Mesothelial cell of epicardium (in vitro differentiated cells): ENCODE measurements at regions not wholly inside any gene's neighbourhood (a gene's known extent, or its start where the extent isn't known, plus 50 kb on each side); places are given as distances from the start of the nearest gene placed in this dataset.

ENCODE experiments used
- DNase-seq, 2 experiments: peaks; one replicate each; pipeline ENCODE4 v3.0.0; 2021; ENCODE audit warnings: low spot score in 2 of 2; ENCODE audit not compliant: unreplicated experiment in 2 of 2
- H3K27ac Mint-ChIP-seq: 2 replicates; pipeline ENCODE4 v1.8.0; 2021; ENCODE audit warnings: mixed read lengths
- H3K27me3 Mint-ChIP-seq: 2 replicates; pipeline ENCODE4 v1.8.0; 2021; ENCODE audit warnings: low read depth, mixed read lengths
- H3K36me3 Mint-ChIP-seq: 2 replicates; pipeline ENCODE4 v1.8.0; 2021; ENCODE audit warnings: mixed read lengths
- H3K4me1 Mint-ChIP-seq: 2 replicates; pipeline ENCODE4 v1.8.0; 2021; ENCODE audit warnings: mixed read lengths
- H3K4me3 Mint-ChIP-seq: 2 replicates; pipeline ENCODE4 v1.8.0; 2021; ENCODE audit warnings: mild to moderate bottlenecking, moderate library complexity, mixed read lengths
- H3K9me3 Mint-ChIP-seq: 2 replicates; pipeline ENCODE4 v1.8.0; 2021; ENCODE audit warnings: mixed read lengths
- TF ChIP-seq, protein P1 (sequence below): fragments of 200-600 bp; sonication (generic); IDR thresholded peaks from one replicate; pipeline ENCODE4 v1.5.0; 2021; ENCODE audit warnings: antibody characterized with exemption; ENCODE audit not compliant: unreplicated experiment

DNA sequence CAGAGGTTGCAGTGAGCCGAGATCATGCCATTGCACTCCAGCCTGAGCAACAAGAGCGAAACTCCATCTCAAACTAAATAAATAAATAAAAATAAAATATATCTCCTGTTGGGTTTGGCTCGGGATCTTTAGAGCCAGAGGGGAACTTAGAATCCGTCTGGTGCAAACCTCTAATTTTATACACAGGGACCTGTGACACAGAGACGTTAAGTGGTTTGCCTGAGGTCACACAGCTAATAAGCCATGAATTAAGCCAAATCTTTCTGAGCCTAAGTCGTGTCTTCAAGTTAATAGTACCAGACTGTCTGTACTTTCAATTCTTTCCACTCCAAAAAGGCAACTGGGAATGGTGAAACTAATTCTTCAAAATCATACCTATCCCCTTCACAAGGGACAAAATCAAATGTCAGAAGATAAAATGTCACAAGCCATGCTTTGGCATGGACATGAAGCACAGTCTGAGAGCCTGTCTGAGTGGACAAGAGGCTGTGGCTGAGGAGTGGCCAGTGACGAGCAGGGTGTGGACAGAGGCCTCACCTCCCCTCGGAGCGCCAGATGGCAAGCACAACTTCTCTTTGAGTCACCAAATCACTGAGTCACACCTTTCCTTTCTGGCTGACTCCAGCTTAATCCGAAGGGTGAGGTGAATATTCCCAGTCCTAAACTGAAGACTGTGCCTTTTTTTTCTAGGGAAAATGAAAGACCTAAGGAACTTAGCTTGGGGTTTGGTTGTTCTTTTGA lies 177.4 kb downstream of the TFAP2A start:
- H3K9me3 Mint-ChIP-seq: no peaks in the 10 kb centered on the region
- no peak overlapping the region for H3K4me3 Mint-ChIP-seq
- H3K27ac Mint-ChIP-seq: no peak overlapping the region
- DNase-seq: no peak
- TF ChIP-seq, protein P1, sequence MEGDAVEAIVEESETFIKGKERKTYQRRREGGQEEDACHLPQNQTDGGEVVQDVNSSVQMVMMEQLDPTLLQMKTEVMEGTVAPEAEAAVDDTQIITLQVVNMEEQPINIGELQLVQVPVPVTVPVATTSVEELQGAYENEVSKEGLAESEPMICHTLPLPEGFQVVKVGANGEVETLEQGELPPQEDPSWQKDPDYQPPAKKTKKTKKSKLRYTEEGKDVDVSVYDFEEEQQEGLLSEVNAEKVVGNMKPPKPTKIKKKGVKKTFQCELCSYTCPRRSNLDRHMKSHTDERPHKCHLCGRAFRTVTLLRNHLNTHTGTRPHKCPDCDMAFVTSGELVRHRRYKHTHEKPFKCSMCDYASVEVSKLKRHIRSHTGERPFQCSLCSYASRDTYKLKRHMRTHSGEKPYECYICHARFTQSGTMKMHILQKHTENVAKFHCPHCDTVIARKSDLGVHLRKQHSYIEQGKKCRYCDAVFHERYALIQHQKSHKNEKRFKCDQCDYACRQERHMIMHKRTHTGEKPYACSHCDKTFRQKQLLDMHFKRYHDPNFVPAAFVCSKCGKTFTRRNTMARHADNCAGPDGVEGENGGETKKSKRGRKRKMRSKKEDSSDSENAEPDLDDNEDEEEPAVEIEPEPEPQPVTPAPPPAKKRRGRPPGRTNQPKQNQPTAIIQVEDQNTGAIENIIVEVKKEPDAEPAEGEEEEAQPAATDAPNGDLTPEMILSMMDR: no peak
- H3K4me1 Mint-ChIP-seq: no peaks in the 10 kb centered on the region
- H3K36me3 Mint-ChIP-seq: no peaks in the 10 kb centered on the region
- H3K27me3 Mint-ChIP-seq: no peaks in the 10 kb centered on the region

DNA sequence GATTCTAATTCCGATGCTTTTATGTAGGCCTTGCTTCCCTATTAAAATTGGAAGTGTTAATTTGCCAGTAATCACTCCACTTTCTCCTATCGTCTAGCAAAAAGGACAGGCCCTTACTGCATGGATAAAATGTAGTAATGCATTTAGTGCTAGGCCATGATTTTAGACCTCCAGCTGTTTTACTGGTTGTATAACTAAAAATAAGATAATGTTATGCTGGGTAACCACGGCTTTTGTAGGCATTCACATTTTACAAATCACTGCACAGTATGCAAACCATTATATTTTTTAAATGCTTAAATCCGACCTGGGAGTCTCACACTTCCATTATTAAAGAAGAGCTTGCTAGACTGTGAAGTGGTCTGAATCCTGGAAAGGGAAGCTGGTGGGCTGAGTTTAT lies 179.5 kb downstream of the TFAP2A start:
- Mint-ChIP-seq H3K4me1 (peaks cover 5% of the 10 kb centered on the region), H3K27ac (no peak overlapping the region), H3K36me3 (no peaks in the 10 kb centered on the region), H3K9me3 (peaks cover 9% of the 10 kb centered on the region), H3K4me3 (no peak overlapping the region), H3K27me3 (no peaks in the 10 kb centered on the region)
- no peak for DNase-seq
- TF ChIP-seq, protein P1: no peak

DNA sequence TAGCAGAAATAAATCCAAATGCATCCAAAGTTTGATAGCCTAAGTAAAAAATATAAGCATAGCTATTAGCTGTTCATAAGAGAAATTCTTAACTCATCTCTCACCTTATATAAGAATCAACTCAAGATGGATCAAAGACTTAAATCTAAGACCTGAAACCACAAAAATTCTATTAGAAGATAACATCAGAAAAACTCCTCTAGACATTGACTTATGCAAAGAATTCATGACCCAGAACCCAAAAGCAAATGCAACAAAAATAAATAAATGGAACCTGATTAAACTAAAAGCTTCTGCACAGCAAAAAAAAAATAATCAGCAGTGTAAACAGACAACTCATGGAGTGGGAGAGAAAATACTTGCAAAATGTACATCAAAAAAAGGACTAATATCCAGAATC lies 184.3 kb downstream of the TFAP2A start:
- Mint-ChIP-seq H3K9me3 (peaks cover 37% of the 10 kb centered on the region), H3K27me3 (no peaks in the 10 kb centered on the region), H3K4me1 (peaks cover 7% of the 10 kb centered on the region), H3K36me3 (peaks cover 10% of the 10 kb centered on the region), H3K4me3 (no peak overlapping the region), H3K27ac (no peak overlapping the region)
- no peak for DNase-seq
- TF ChIP-seq, protein P1: no peak

DNA sequence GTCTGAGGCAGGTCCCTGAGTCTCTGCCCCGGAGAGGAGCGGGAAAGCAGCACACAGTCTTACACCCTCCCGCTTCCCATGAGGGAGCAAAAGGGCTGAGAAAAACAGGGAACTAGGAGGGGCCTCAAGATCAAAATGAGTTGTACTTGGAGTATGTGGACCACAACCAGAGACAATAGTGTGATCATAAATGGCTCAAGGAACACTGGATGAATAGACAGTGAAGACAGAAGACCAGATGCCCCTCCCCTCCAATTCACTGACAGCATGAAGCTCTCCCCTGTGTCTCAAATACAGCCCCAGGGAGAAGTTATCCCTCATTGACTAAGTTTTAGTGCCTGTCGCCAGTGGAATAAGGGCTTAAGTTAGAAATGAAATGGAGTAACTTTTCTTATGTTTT lies 191.0 kb downstream of the TFAP2A start:
- TF ChIP-seq, protein P1: no peak
- H3K27ac Mint-ChIP-seq: no peak overlapping the region
- no peak overlapping the region for H3K4me3 Mint-ChIP-seq
- no peak for DNase-seq
- peaks cover 33% of the 10 kb centered on the region for H3K9me3 Mint-ChIP-seq
- H3K4me1 Mint-ChIP-seq: peaks cover 4% of the 10 kb centered on the region
- H3K27me3 Mint-ChIP-seq: peaks cover 3% of the 10 kb centered on the region
- peaks cover 10% of the 10 kb centered on the region for H3K36me3 Mint-ChIP-seq

DNA sequence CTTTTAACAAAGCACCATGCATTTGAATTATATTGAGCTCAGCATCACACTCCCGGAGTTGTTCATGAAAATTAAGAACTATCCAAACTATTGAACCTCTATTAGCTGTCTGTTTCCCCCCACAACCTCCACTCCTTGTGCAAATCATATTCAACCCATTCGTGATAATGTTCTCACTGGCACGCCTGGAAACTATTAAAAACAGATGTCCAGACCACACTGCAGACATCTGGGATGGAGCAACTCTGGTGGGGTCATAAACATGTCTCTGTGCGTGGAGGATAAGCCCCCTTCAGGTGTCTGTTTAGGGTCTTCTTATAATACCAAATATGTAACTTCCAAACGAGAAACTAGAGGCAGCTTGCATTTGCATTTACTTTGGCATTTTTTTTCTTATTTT lies 193.7 kb downstream of the TFAP2A start:
- no peak for DNase-seq
- peaks cover 13% of the 10 kb centered on the region for H3K9me3 Mint-ChIP-seq
- TF ChIP-seq, protein P1: no peak
- H3K4me3 Mint-ChIP-seq: no peak overlapping the region
- peaks cover 17% of the 10 kb centered on the region for H3K4me1 Mint-ChIP-seq
- no peak overlapping the region for H3K27ac Mint-ChIP-seq
- no peaks in the 10 kb centered on the region for H3K36me3 Mint-ChIP-seq
- peaks cover 3% of the 10 kb centered on the region for H3K27me3 Mint-ChIP-seq
